ENCODE measurements at regions not wholly inside any gene's neighbourhood (a gene's known extent, or its start where the extent isn't known, plus 50 kb on each side); places are given as distances from the start of the nearest gene placed in this dataset.

DNA sequence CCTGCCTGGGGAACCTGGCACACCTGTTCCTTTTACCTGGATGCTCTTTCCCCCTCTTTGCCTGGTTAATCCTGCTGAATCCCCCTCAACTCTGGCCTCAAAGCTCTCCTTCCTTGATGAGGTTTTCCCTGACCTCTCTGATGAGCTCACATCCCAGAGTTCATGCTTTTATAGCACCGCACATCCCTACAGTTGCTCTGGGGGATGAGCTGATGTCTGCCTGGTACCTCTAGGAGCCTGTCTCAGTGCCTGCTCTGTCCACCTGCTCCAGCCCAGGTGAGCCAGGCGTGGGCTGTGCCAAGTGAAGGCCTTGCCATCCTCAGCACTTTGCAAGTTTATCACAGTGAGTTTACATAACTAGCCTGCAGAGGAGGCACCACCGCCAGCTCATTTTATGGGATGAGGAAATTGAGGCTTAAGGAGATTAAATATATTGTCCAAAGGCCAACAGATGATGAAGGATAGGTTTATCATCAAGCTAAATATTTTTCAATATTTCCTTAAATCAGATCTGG lies 58.6 kb upstream of the TMPRSS2 start:
- Histone ChIP-seq H3K36me3 (ENCODE audit: insufficient read depth, low read length) (no peaks in the 10 kb centered on the region), H3K9me3 (ENCODE audit: control insufficient read depth, insufficient read depth, low read length) (no peaks in the 10 kb centered on the region)

DNA sequence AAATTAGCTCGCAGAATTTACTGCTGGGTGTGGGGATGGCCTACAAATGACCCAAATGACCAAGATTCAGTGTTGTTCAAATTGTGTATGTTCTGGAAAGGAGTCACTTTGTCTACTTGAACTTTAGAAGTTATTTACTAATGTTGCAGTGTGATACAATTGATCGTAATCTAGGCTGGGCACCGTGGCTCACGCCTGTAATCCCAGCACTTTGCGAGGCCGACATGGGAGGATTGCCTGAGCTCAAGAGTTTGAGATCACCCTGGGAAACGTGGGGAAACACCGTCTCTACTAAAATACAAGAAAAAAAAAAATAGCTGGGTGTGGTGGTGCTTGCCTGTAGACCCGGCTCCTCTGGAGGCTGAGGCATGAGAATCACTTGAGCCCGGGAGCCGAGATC lies 57.6 kb upstream of the TMPRSS2 start:
- no peaks in the 10 kb centered on the region for H3K36me3 ChIP-seq (ENCODE audit: insufficient read depth, low read length)
- no peaks in the 10 kb centered on the region for H3K9me3 ChIP-seq (ENCODE audit: control insufficient read depth, insufficient read depth, low read length)
- H3K9ac ChIP-seq (ENCODE audit: low read depth, low read length): no peak overlapping the region
- H3K4me1 ChIP-seq (ENCODE audit: insufficient read depth, low read length): no peaks in the 10 kb centered on the region

More for the DNA sequence above, 58.6 kb upstream of the TMPRSS2 start:
- no peak overlapping the region for H3K9ac ChIP-seq (ENCODE audit: low read depth, low read length)
- no peaks in the 10 kb centered on the region for H3K4me1 ChIP-seq (ENCODE audit: insufficient read depth, low read length)

DNA sequence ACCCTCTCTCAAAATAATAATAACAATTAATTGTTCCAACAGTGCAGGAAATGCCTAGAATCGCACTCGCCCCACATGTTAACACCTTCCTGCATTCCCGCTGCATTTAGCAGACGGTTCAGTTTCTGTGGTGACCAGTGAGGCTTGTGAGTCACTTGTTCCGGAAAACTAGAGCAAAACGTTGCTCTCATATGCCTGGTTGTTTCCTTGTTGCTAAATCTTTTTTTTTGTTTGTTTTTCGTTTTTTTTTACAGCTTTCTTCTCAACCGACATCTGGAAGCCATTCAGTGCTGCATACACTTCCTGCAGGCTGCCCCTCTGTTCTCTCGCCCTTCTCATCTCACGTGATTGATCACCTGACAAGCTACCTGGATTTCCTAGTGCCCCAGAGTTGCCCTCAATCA lies 56.9 kb upstream of the TMPRSS2 start:
- Histone ChIP-seq H3K9me3 (ENCODE audit: control insufficient read depth, insufficient read depth, low read length) (no peaks in the 10 kb centered on the region), H3K9ac (ENCODE audit: low read depth, low read length) (no peak overlapping the region)

DNA sequence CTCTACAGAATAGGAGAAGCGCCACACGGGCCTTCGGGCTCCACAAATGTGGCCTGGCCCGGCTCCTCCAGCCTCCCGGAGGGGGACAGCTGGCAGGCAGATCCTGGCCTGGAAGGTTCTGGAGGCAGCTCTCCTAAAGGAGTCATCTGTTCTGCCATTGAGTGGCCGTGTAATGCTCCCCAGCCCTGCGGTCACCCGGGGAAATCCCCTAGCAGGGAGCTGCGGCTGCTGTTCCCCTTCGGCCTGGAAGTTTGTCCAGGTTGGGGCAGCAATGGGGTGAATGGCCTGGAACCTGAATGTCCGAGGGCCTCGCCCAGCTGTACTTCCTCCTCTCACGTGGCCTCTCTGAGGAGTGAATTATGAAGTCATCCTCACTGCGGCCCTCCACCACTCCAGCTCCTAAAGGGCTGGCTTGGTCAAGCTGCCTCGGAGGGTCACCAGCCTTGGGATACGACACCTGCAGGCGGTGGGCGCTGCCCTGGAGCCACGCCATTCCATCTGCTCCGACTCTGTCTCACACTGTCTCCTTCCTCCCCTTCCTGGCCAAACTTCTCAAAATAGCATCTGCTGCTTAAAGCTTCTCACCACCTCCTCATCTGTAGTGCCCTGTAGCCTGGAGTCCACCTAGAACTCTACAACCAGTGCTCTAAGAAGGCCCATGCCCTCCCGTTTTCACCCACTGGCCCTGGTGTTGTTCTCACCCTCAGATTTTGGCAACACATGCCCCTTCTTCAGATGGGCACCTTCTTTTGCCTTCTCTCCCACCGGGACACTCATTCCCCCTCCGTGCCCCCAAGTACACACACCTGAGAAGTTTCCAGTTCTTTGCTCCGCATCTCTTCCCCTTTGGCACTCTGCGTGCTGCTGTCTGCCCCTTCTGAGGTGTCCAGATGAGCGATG lies 54.4 kb upstream of the TMPRSS2 start:
- H3K4me1 ChIP-seq (ENCODE audit: insufficient read depth, low read length): no peaks in the 10 kb centered on the region
- H3K36me3 ChIP-seq (ENCODE audit: insufficient read depth, low read length): no peaks in the 10 kb centered on the region
- no peaks in the 10 kb centered on the region for H3K9me3 ChIP-seq (ENCODE audit: control insufficient read depth, insufficient read depth, low read length)
- H3K9ac ChIP-seq (ENCODE audit: low read depth, low read length): no peak overlapping the region

More for the DNA sequence above, 56.9 kb upstream of the TMPRSS2 start:
- Histone ChIP-seq H3K4me1 (ENCODE audit: insufficient read depth, low read length) (no peaks in the 10 kb centered on the region), H3K36me3 (ENCODE audit: insufficient read depth, low read length) (no peaks in the 10 kb centered on the region)

DNA sequence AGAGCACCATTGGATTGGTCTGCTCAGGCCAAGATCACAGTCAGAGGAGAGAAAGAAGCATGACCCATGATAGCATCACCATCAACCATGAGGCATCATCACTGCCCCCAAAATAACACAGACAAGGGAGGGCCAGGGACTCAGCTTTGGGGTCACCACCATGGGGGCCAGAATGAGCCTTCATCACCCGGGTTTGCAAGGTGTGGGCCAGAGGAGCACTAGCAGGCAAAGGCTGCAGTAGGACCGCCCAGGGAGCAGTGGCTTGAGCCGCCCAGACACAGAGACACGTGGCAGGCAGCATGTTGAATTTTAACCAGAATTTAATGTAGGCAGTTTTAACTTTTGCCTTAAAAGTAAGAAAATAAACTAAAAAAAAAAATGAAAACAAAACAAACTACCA lies 53.7 kb upstream of the TMPRSS2 start:
- Histone ChIP-seq H3K36me3 (ENCODE audit: insufficient read depth, low read length) (no peaks in the 10 kb centered on the region), H3K9me3 (ENCODE audit: control insufficient read depth, insufficient read depth, low read length) (no peaks in the 10 kb centered on the region), H3K9ac (ENCODE audit: low read depth, low read length) (no peak overlapping the region), H3K4me1 (ENCODE audit: insufficient read depth, low read length) (no peaks in the 10 kb centered on the region)

DNA sequence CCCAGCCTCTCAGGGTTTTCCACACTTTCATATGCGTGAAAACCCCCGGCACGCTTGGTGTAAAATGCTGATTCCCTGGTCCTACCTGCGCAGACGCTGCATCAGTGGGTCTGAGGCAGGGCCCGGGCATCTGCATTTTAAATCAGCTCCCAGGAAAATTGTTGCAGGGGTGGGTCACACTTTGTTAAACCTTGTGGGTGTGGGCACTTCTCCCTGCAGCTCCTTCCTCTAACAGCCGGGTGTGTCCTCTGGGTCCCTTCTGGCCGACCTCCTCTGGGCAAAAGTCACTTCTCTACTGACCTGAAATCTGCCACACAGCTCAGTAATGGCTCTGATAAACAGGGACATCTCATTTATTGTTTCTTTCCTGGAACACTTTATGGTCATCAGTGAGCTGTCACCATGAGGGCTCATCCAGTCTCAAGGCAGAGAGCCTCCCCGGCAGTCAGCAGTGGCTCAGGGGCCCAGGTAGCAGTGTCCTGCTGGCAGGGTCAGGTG lies 52.8 kb upstream of the TMPRSS2 start:
- no peaks in the 10 kb centered on the region for H3K36me3 ChIP-seq (ENCODE audit: insufficient read depth, low read length)
- H3K9me3 ChIP-seq (ENCODE audit: control insufficient read depth, insufficient read depth, low read length): no peaks in the 10 kb centered on the region
- H3K4me1 ChIP-seq (ENCODE audit: insufficient read depth, low read length): no peaks in the 10 kb centered on the region
- H3K9ac ChIP-seq (ENCODE audit: low read depth, low read length): no peak overlapping the region

DNA sequence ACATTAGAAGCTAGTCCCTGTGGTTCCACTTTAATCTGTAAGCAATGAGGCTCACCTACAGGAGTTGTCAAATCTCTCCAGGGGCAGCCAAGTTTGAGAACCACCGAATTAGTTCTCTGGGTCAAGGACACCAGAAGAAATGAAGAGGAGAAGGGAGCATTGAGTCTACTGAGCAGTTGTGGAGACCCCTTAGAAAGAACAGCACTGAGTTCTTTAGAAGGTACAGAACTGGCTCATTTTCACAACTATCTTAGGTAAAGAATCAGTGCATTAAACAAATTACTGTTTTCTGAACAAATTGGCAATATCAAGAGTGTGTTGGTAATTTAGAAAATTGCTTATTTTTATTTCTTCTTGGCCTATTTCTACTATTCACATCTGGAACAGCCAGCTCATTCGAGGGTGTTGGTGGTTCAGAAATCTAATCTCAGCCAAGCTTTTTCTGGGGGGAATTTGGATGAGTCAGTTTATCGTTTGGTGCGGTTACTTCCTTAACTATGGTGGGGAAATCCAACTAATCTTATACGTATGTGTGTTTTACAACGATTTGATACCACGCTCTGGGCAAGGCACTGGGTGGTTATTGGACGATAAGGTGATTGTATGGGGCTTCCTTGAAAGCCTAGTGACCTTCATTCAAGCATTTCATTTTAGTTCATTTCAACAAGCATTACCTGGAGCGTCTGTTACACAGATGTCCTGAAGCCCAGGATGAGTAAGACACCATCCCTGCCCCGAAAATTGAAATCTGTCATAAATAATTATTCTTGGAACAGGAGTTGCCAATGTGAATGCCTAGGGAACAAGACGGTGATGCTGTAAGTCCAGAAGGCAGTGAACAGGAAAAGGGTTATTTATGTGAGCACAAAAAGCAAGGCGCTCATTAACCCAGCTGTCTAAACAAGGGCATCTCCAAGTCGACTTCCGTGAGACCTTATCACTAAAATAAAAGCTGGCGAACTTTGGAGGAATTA lies 52.0 kb upstream of the TMPRSS2 start:
- H3K9ac ChIP-seq (ENCODE audit: low read depth, low read length): no peak overlapping the region
- no peaks in the 10 kb centered on the region for H3K9me3 ChIP-seq (ENCODE audit: control insufficient read depth, insufficient read depth, low read length)
- no peaks in the 10 kb centered on the region for H3K36me3 ChIP-seq (ENCODE audit: insufficient read depth, low read length)
- H3K4me1 ChIP-seq (ENCODE audit: insufficient read depth, low read length): no peaks in the 10 kb centered on the region

DNA sequence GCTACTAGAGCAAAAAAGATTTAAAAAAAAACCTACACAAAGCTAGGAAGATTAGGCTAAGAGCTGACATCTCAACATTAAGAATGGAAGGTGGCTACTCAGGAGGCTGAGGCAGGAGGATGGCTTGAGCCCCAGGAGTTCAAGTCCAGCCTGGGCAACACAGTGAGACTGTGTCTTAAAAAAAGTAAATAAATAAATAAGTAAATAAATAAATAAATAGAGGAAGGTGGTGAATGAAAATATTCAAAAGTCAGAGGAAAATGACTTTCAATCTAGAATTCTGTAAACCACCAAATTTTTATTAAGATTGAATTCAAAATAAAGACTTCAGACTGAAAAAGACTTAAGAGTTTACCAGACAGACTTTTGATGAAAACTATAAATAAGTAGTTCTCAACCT lies 50.9 kb upstream of the TMPRSS2 start:
- no peak overlapping the region for H3K9ac ChIP-seq (ENCODE audit: low read depth, low read length)
- H3K9me3 ChIP-seq (ENCODE audit: control insufficient read depth, insufficient read depth, low read length): no peaks in the 10 kb centered on the region
- no peaks in the 10 kb centered on the region for H3K36me3 ChIP-seq (ENCODE audit: insufficient read depth, low read length)
- no peaks in the 10 kb centered on the region for H3K4me1 ChIP-seq (ENCODE audit: insufficient read depth, low read length)

DNA sequence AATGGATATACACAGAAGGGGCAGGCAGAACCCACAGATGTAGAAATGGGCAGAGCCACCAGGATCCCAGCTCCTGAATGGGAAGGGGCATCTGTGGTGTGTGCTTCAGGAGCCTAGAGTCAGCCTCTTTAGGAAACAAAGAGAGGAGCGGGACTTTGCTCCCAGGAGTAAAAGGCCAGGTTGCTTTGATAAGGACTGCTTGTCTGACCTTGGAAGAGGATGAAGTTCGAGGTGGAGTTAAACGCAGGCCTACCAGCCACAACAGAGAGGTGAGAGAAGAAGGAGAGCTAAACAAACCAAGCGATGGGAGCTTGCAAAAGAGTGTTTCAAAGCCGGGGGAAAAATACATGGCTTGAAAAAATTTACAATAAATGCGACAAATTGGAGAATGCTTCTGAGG lies 49.9 kb upstream of the TMPRSS2 start:
- Histone ChIP-seq H3K9me3 (ENCODE audit: control insufficient read depth, insufficient read depth, low read length) (no peaks in the 10 kb centered on the region), H3K4me1 (ENCODE audit: insufficient read depth, low read length) (no peaks in the 10 kb centered on the region), H3K9ac (ENCODE audit: low read depth, low read length) (no peak overlapping the region), H3K36me3 (ENCODE audit: insufficient read depth, low read length) (no peaks in the 10 kb centered on the region)

Measured in ES-I3 (cell line).